ENCODE measurements at regions not wholly inside any gene's neighbourhood (a gene's known extent, or its start where the extent isn't known, plus 50 kb on each side); places are given as distances from the start of the nearest gene placed in this dataset.
"Not testable (repeated sequence)": the region's sequence is repeated elsewhere in the genome, so short reads cannot be mapped to it uniquely, and the experiment has no call there.

GRCh38 chr10:25797888-25798429 is 136.1 kb upstream of the MYO3A start:
- DNase-seq (ENCODE audit: low read depth in 1 of 2, low spot score in 1 of 2), result no peak

GRCh38 chr10:25804505-25804904 is 129.5 kb upstream of the MYO3A start:
- DNase-seq (ENCODE audit: low read depth in 1 of 2, low spot score in 1 of 2), result no peak

GRCh38 chr10:25805986-25806385 is 128.0 kb upstream of the MYO3A start:
- no peak for DNase-seq (ENCODE audit: low read depth in 1 of 2, low spot score in 1 of 2)

GRCh38 chr10:25808372-25808771 is 125.7 kb upstream of the MYO3A start:
- no peak for DNase-seq (ENCODE audit: low read depth in 1 of 2, low spot score in 1 of 2)

GRCh38 chr10:25811052-25811685 is 122.9 kb upstream of the MYO3A start:
- no peak for DNase-seq (ENCODE audit: low read depth in 1 of 2, low spot score in 1 of 2)

GRCh38 chr10:25813511-25813910 is 120.5 kb upstream of the MYO3A start:
- DNase-seq (ENCODE audit: low read depth in 1 of 2, low spot score in 1 of 2), result no peak

- DNase-seq (ENCODE audit: low read depth in 1 of 2, low spot score in 1 of 2), result no peak
These were observed 118.8 kb upstream of the MYO3A start for GRCh38 chr10:25815236-25815635.

GRCh38 chr10:25815999-25816768 is 117.8 kb upstream of the MYO3A start:
- DNase-seq (ENCODE audit: low read depth in 1 of 2, low spot score in 1 of 2), result no peak

- no peak for DNase-seq (ENCODE audit: low read depth in 1 of 2, low spot score in 1 of 2)
These were observed 116.8 kb upstream of the MYO3A start for GRCh38 chr10:25817200-25817599.

GRCh38 chr10:25818751-25819150 is 115.3 kb upstream of the MYO3A start:
- no peak for DNase-seq (ENCODE audit: low read depth in 1 of 2, low spot score in 1 of 2)

GRCh38 chr10:25820472-25820871 is 113.6 kb upstream of the MYO3A start:
- DNase-seq (ENCODE audit: low read depth in 1 of 2, low spot score in 1 of 2), result no peak

- DNase-seq (ENCODE audit: low read depth in 1 of 2, low spot score in 1 of 2), result no peak
These were observed 113.2 kb upstream of the MYO3A start for GRCh38 chr10:25820874-25821273.

- DNase-seq (ENCODE audit: low read depth in 1 of 2, low spot score in 1 of 2), result no peak
These were observed 110.0 kb upstream of the MYO3A start for GRCh38 chr10:25824050-25824449.

- no peak for DNase-seq (ENCODE audit: low read depth in 1 of 2, low spot score in 1 of 2)
These were observed 105.6 kb upstream of the MYO3A start for GRCh38 chr10:25828475-25828874.

- DNase-seq (ENCODE audit: low read depth in 1 of 2, low spot score in 1 of 2), result no peak
These were observed 102.9 kb upstream of the MYO3A start for GRCh38 chr10:25831080-25831479.

GRCh38 chr10:25839683-25840082 is 94.3 kb upstream of the MYO3A start:
- no peak for DNase-seq (ENCODE audit: low read depth in 1 of 2, low spot score in 1 of 2)

- not testable (repeated sequence) for DNase-seq (ENCODE audit: low read depth in 1 of 2, low spot score in 1 of 2)
These were observed 93.2 kb upstream of the MYO3A start for GRCh38 chr10:25840875-25841274.

GRCh38 chr10:25842146-25842545 is 91.9 kb upstream of the MYO3A start:
- DNase-seq (ENCODE audit: low read depth in 1 of 2, low spot score in 1 of 2), result no peak

- no peak for DNase-seq (ENCODE audit: low read depth in 1 of 2, low spot score in 1 of 2)
These were observed 90.4 kb upstream of the MYO3A start for GRCh38 chr10:25843551-25844170.

GRCh38 chr10:25844716-25845115 is 89.3 kb upstream of the MYO3A start:
- not testable (repeated sequence) for DNase-seq (ENCODE audit: low read depth in 1 of 2, low spot score in 1 of 2)

GRCh38 chr10:25849268-25849667 is 84.8 kb upstream of the MYO3A start:
- DNase-seq (ENCODE audit: low read depth in 1 of 2, low spot score in 1 of 2), result no peak

GRCh38 chr10:25849988-25850387 is 84.0 kb upstream of the MYO3A start:
- no peak for DNase-seq (ENCODE audit: low read depth in 1 of 2, low spot score in 1 of 2)

All from stimulated activated CD4-positive, alpha-beta T cell treated with anti-CD3 and anti-CD28 coated beads, Interleukin-15, amount 100 ng/mL, for 1 hour (primary cell).